ENCODE measurements at regions not wholly inside any gene's neighbourhood (a gene's known extent, or its start where the extent isn't known, plus 50 kb on each side); places are given as distances from the start of the nearest gene placed in this dataset.

- Histone ChIP-seq H3K9me3 (ENCODE audit: low read depth, low read length) (no peaks in the 10 kb centered on the region), H3K4me3 (no peak overlapping the region), H3K27ac (no peak overlapping the region), H3K36me3 (ENCODE audit: insufficient read depth, low read length) (no peaks in the 10 kb centered on the region), H3K9ac (ENCODE audit: insufficient read length) (no peak overlapping the region)
- no peak for DNase-seq (ENCODE audit: low read depth, low spot score)
- no peak for TF ChIP-seq EZH2 (IDR thresholded peaks at IDR 0.05)
- TF ChIP-seq FOXP2 (optimal IDR thresholded peaks at IDR 0.05; ENCODE audit: control extremely low read depth, extremely low read length, insufficient read depth), result no peak
- TF ChIP-seq POLR2AphosphoS5 (IDR thresholded peaks at IDR 0.05; ENCODE audit: borderline replicate concordance, low read depth, low read length), result no peak
Observed at GRCh38 chr12:89845366-89845765, 136.7 kb upstream of the ATP2B1 start.

- Histone ChIP-seq H3K27ac (no peak overlapping the region), H3K9me3 (ENCODE audit: low read depth, low read length) (no peaks in the 10 kb centered on the region), H3K4me3 (no peak overlapping the region), H3K36me3 (ENCODE audit: insufficient read depth, low read length) (no peaks in the 10 kb centered on the region), H3K9ac (ENCODE audit: insufficient read length) (no peak overlapping the region)
- no peak for DNase-seq (ENCODE audit: low read depth, low spot score)
- no peak for TF ChIP-seq FOXP2 (optimal IDR thresholded peaks at IDR 0.05; ENCODE audit: control extremely low read depth, extremely low read length, insufficient read depth)
- no peak for TF ChIP-seq EZH2 (IDR thresholded peaks at IDR 0.05)
- no peak for TF ChIP-seq POLR2AphosphoS5 (IDR thresholded peaks at IDR 0.05; ENCODE audit: borderline replicate concordance, low read depth, low read length)
Observed at GRCh38 chr12:89844539-89844938, 135.9 kb upstream of the ATP2B1 start.

GRCh38 chr12:89840162-89840922, 131.7 kb upstream of the ATP2B1 start:
- Histone ChIP-seq H3K27ac (no peak overlapping the region), H3K4me3 (no peak overlapping the region), H3K9me3 (ENCODE audit: low read depth, low read length) (no peaks in the 10 kb centered on the region), H3K9ac (ENCODE audit: insufficient read length) (no peak overlapping the region), H3K36me3 (ENCODE audit: insufficient read depth, low read length) (no peaks in the 10 kb centered on the region)
- no peak for TF ChIP-seq FOXP2 (optimal IDR thresholded peaks at IDR 0.05; ENCODE audit: control extremely low read depth, extremely low read length, insufficient read depth)
- no peak for TF ChIP-seq POLR2AphosphoS5 (IDR thresholded peaks at IDR 0.05; ENCODE audit: borderline replicate concordance, low read depth, low read length)
- no peak for TF ChIP-seq EZH2 (IDR thresholded peaks at IDR 0.05)
- no peak for DNase-seq (ENCODE audit: low read depth, low spot score)

- DNase-seq (ENCODE audit: low read depth, low spot score), result no peak
- TF ChIP-seq POLR2AphosphoS5 (IDR thresholded peaks at IDR 0.05; ENCODE audit: borderline replicate concordance, low read depth, low read length), result no peak
- no peak for TF ChIP-seq FOXP2 (optimal IDR thresholded peaks at IDR 0.05; ENCODE audit: control extremely low read depth, extremely low read length, insufficient read depth)
- TF ChIP-seq EZH2 (IDR thresholded peaks at IDR 0.05), result no peak
- H3K9ac ChIP-seq (ENCODE audit: insufficient read length), result no peak overlapping the region
- H3K4me3 ChIP-seq, result no peak overlapping the region
- no peak overlapping the region for H3K27ac ChIP-seq
- no peaks in the 10 kb centered on the region for H3K9me3 ChIP-seq (ENCODE audit: low read depth, low read length)
- no peaks in the 10 kb centered on the region for H3K36me3 ChIP-seq (ENCODE audit: insufficient read depth, low read length)
Observed at GRCh38 chr12:89839444-89839843, 130.8 kb upstream of the ATP2B1 start.

- Histone ChIP-seq H3K4me3 (no peak overlapping the region), H3K36me3 (ENCODE audit: insufficient read depth, low read length) (no peaks in the 10 kb centered on the region), H3K27ac (no peak overlapping the region), H3K9me3 (ENCODE audit: low read depth, low read length) (no peaks in the 10 kb centered on the region), H3K9ac (ENCODE audit: insufficient read length) (no peak overlapping the region)
- no peak for DNase-seq (ENCODE audit: low read depth, low spot score)
- TF ChIP-seq EZH2 (IDR thresholded peaks at IDR 0.05) (no peak), POLR2AphosphoS5 (IDR thresholded peaks at IDR 0.05; ENCODE audit: borderline replicate concordance, low read depth, low read length) (no peak)
Observed at GRCh38 chr12:89838833-89839232, 130.2 kb upstream of the ATP2B1 start.

GRCh38 chr12:89836026-89836425, 127.4 kb upstream of the ATP2B1 start:
- no peak for TF ChIP-seq EZH2 (IDR thresholded peaks at IDR 0.05)
- TF ChIP-seq POLR2AphosphoS5 (IDR thresholded peaks at IDR 0.05; ENCODE audit: borderline replicate concordance, low read depth, low read length), result no peak
- no peak for TF ChIP-seq FOXP2 (optimal IDR thresholded peaks at IDR 0.05; ENCODE audit: control extremely low read depth, extremely low read length, insufficient read depth)
- DNase-seq (ENCODE audit: low read depth, low spot score), result no peak
- Histone ChIP-seq H3K27ac (no peak overlapping the region), H3K36me3 (ENCODE audit: insufficient read depth, low read length) (no peaks in the 10 kb centered on the region), H3K4me3 (no peak overlapping the region), H3K9me3 (ENCODE audit: low read depth, low read length) (no peaks in the 10 kb centered on the region), H3K9ac (ENCODE audit: insufficient read length) (no peak overlapping the region)

- no peak for DNase-seq (ENCODE audit: low read depth, low spot score)
- TF ChIP-seq EZH2 (IDR thresholded peaks at IDR 0.05), result no peak
- no peak for TF ChIP-seq FOXP2 (optimal IDR thresholded peaks at IDR 0.05; ENCODE audit: control extremely low read depth, extremely low read length, insufficient read depth)
- TF ChIP-seq POLR2AphosphoS5 (IDR thresholded peaks at IDR 0.05; ENCODE audit: borderline replicate concordance, low read depth, low read length), result no peak
- no peak overlapping the region for H3K9ac ChIP-seq (ENCODE audit: insufficient read length)
- H3K27ac ChIP-seq, result no peak overlapping the region
- H3K36me3 ChIP-seq (ENCODE audit: insufficient read depth, low read length), result no peaks in the 10 kb centered on the region
- no peaks in the 10 kb centered on the region for H3K9me3 ChIP-seq (ENCODE audit: low read depth, low read length)
- no peak overlapping the region for H3K4me3 ChIP-seq
Observed at GRCh38 chr12:89834676-89835075, 126.0 kb upstream of the ATP2B1 start.

GRCh38 chr12:89833337-89834252, 125.0 kb upstream of the ATP2B1 start:
- H3K36me3 ChIP-seq (ENCODE audit: insufficient read depth, low read length), result no peaks in the 10 kb centered on the region
- H3K4me3 ChIP-seq, result no peak overlapping the region
- DNase-seq (ENCODE audit: low read depth, low spot score), result no peak
- TF ChIP-seq EZH2 (IDR thresholded peaks at IDR 0.05) (no peak), FOXP2 (optimal IDR thresholded peaks at IDR 0.05; ENCODE audit: control extremely low read depth, extremely low read length, insufficient read depth) (no peak), POLR2AphosphoS5 (IDR thresholded peaks at IDR 0.05; ENCODE audit: borderline replicate concordance, low read depth, low read length) (no peak)
- H3K9me3 ChIP-seq (ENCODE audit: low read depth, low read length), result no peaks in the 10 kb centered on the region
- H3K9ac ChIP-seq (ENCODE audit: insufficient read length), result no peak overlapping the region
- H3K27ac ChIP-seq, result no peak overlapping the region
